ENCODE measurements at regions not wholly inside any gene's neighbourhood (a gene's known extent, or its start where the extent isn't known, plus 50 kb on each side); places are given as distances from the start of the nearest gene placed in this dataset.

DNA sequence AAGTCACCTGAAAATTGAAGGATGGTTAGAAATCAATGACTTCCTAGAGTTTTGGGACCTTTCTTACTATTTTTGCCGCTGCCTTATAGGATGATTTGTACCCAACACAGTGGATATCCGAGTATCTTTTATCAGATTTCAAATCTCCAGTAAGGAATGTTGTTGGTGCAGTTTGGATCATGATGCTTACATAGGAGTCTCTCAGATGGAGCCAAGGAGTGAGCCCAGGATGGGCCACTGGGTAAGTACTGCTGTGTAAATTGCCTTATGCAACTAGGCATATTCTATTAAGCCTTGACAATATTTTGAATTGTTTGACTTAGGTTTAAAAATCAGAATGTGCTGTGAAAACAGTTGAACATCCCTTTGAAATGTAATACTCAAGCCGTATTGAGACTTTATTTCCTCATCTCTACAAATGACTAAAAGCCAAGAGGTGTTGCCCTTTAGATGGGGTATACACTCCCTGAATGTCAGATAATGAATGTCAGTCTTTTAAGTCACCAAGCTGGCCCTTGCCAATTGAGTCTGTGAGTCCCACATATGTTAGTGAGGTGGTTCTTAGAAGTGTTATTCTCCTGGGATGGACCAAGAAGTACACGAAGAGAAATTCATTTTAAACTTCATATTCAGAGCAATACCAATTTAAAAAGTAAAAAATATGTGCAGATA lies 271.8 kb upstream of the CTNND2 start:
- TF ChIP-seq, protein P1, sequence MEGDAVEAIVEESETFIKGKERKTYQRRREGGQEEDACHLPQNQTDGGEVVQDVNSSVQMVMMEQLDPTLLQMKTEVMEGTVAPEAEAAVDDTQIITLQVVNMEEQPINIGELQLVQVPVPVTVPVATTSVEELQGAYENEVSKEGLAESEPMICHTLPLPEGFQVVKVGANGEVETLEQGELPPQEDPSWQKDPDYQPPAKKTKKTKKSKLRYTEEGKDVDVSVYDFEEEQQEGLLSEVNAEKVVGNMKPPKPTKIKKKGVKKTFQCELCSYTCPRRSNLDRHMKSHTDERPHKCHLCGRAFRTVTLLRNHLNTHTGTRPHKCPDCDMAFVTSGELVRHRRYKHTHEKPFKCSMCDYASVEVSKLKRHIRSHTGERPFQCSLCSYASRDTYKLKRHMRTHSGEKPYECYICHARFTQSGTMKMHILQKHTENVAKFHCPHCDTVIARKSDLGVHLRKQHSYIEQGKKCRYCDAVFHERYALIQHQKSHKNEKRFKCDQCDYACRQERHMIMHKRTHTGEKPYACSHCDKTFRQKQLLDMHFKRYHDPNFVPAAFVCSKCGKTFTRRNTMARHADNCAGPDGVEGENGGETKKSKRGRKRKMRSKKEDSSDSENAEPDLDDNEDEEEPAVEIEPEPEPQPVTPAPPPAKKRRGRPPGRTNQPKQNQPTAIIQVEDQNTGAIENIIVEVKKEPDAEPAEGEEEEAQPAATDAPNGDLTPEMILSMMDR (conservative IDR thresholded peaks at IDR 0.05 in 1 of 2, IDR thresholded peaks at IDR 0.05 in 1 of 2; ENCODE audit: low read depth in 1 of 2, low read length in 2 of 2): no peak
- no peak for TF ChIP-seq EZH2 (IDR thresholded peaks at IDR 0.05; ENCODE audit: low read length, missing control alignments)

Data from fibroblast of lung (primary cell).